H1 (cell line): ENCODE measurements at regions not wholly inside any gene's neighbourhood (a gene's known extent, or its start where the extent isn't known, plus 50 kb on each side); places are given as distances from the start of the nearest gene placed in this dataset.

ENCODE experiments used
- BACH1 ChIP-seq: IDR thresholded peaks from 2 replicates; pipeline ENCODE4 v1.6.1; 2012; ENCODE audit warnings: low read length, improper control_type of control experiment
- CEBPB ChIP-seq: IDR thresholded peaks from 2 replicates; pipeline ENCODE4 v1.6.1; 2012; ENCODE audit warnings: low read depth, low read length
- EP300 ChIP-seq, 2 experiments: IDR thresholded peaks; 1 replicate in 1 of 2; 2 replicates in 1 of 2; pipeline ENCODE4 v1.6.1; 2011 to 2012; ENCODE audit warnings: low read depth in 2 of 2, low read length in 2 of 2, mild to moderate bottlenecking in 2 of 2, borderline replicate concordance in 1 of 2, inconsistent platforms in 1 of 2, moderate library complexity in 1 of 2
- EZH2 ChIP-seq: fragments of 200-600 bp; sonication (generic); IDR thresholded peaks from 2 replicates; pipeline ENCODE4 v1.7.1; 2012; ENCODE audit warnings: low read depth, mild to moderate bottlenecking, moderate library complexity, low read length, inconsistent platforms; ENCODE audit not compliant: severe bottlenecking
- GABPA ChIP-seq: IDR thresholded peaks from 2 replicates; pipeline ENCODE4 v1.6.1; 2011; ENCODE audit warnings: mild to moderate bottlenecking, low read length, moderate library complexity, borderline replicate concordance; ENCODE audit not compliant: insufficient read depth
- KDM1A ChIP-seq: fragments of 200-600, 300-600 bp; sonication (generic); IDR thresholded peaks from 2 replicates; pipeline ENCODE4 v1.7.1; 2016; ENCODE audit warnings: mild to moderate bottlenecking, low read length, borderline replicate concordance
- KDM5A ChIP-seq: fragments of 200-600 bp; IDR thresholded peaks from 2 replicates; pipeline ENCODE4 v1.7.1; 2012; ENCODE audit warnings: mild to moderate bottlenecking, low read length, inconsistent platforms, mixed read lengths
- POLR2A ChIP-seq, 2 experiments: IDR thresholded peaks; 1 replicate in 1 of 2; 2 replicates in 1 of 2; pipeline ENCODE4 v1.6.1; 2011; ENCODE audit warnings: low read depth in 2 of 2, low read length in 2 of 2, mild to moderate bottlenecking in 2 of 2; ENCODE audit errors: control extremely low read depth in 1 of 2
- POLR2AphosphoS5 ChIP-seq: IDR thresholded peaks from 2 replicates; pipeline ENCODE4 v1.6.1; 2011; ENCODE audit warnings: low read depth, low read length
- SUZ12 ChIP-seq: fragments of 200-600 bp; sonication (generic); IDR thresholded peaks from 2 replicates; pipeline ENCODE4 v1.6.1; 2012; ENCODE audit warnings: mild to moderate bottlenecking, inconsistent platforms, low read length, moderate library complexity, mixed read lengths
- TAF1 ChIP-seq: IDR thresholded peaks from 2 replicates; pipeline ENCODE4 v1.6.1; 2011; ENCODE audit warnings: mild to moderate bottlenecking, low read depth, low read length
- YY1 ChIP-seq: IDR thresholded peaks from 2 replicates; pipeline ENCODE4 v1.6.1; 2011; ENCODE audit warnings: low read depth, mild to moderate bottlenecking, low read length
- TF ChIP-seq, protein P1 (sequence below), 3 experiments: IDR thresholded peaks; 1 replicate in 2 of 3; 2 replicates in 1 of 3; pipeline versions ENCODE4 v1.5.1 to v1.6.1; 2011; ENCODE audit warnings: low read length in 3 of 3, mild to moderate bottlenecking in 3 of 3, inconsistent platforms in 2 of 3, low read depth in 1 of 3, moderate library complexity in 1 of 3; ENCODE audit not compliant: insufficient read depth in 1 of 3; ENCODE audit errors: control extremely low read depth in 1 of 3

DNA sequence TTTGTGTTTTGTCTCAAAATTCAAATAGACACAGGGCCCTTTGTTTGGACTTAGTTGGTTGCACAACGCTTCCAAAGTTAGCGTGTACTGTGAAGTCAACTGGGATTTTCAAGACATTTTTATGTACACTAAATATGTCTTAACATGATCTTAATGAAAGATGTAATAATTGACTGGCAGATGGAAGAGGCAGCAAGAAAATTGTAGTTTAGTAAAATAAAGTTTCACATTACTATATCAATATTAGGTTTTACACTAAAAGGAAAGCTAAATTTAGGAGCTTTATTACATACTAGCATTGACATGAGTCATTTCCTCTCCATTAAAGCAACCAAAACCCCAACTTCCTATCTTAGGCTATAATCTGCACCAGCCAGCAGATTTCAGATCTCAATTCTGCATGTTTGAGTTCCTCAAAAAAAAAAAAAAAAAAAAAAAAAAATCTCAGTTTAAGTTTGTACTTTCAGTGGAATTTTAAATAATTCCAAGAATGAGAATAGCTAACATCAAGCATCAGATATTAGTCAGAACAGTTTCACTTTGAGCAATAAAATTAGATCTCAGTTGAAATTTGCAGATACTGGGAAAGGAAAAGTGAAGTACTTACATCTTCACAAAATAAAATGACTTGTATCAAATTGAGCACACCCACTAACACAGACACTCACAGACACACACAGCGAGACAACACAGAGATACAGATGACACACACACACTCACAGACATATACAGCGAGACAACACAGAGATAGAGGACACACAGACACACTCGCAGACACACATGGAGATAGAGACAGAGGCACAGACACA, 346.6 kb upstream of the KLF6 start:
- TF ChIP-seq POLR2AphosphoS5: no peak
- no peak for TF ChIP-seq EP300 (IDR thresholded peaks at IDR 0.05; ENCODE audit: borderline replicate concordance in 1 of 2, low read depth in 2 of 2, low read length in 2 of 2)
- TF ChIP-seq, protein P1, sequence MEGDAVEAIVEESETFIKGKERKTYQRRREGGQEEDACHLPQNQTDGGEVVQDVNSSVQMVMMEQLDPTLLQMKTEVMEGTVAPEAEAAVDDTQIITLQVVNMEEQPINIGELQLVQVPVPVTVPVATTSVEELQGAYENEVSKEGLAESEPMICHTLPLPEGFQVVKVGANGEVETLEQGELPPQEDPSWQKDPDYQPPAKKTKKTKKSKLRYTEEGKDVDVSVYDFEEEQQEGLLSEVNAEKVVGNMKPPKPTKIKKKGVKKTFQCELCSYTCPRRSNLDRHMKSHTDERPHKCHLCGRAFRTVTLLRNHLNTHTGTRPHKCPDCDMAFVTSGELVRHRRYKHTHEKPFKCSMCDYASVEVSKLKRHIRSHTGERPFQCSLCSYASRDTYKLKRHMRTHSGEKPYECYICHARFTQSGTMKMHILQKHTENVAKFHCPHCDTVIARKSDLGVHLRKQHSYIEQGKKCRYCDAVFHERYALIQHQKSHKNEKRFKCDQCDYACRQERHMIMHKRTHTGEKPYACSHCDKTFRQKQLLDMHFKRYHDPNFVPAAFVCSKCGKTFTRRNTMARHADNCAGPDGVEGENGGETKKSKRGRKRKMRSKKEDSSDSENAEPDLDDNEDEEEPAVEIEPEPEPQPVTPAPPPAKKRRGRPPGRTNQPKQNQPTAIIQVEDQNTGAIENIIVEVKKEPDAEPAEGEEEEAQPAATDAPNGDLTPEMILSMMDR (IDR thresholded peaks at IDR 0.05; ENCODE audit: control extremely low read depth in 1 of 3, insufficient read depth in 1 of 3, low read depth in 1 of 3, low read length in 3 of 3): no peak
- no peak for TF ChIP-seq TAF1
- TF ChIP-seq GABPA: no peak
- no peak for TF ChIP-seq BACH1
- TF ChIP-seq EZH2: no peak
- no peak for TF ChIP-seq CEBPB
- no peak for TF ChIP-seq KDM5A
- no peak for TF ChIP-seq YY1
- TF ChIP-seq SUZ12: no peak
- no peak for TF ChIP-seq POLR2A (IDR thresholded peaks at IDR 0.05; ENCODE audit: control extremely low read depth in 1 of 2, low read depth in 2 of 2, low read length in 2 of 2)
- no peak for TF ChIP-seq KDM1A
